ENCODE measurements at regions not wholly inside any gene's neighbourhood (a gene's known extent, or its start where the extent isn't known, plus 50 kb on each side); places are given as distances from the start of the nearest gene placed in this dataset.
"Not testable (repeated sequence)": the region's sequence is repeated elsewhere in the genome, so short reads cannot be mapped to it uniquely, and the experiment has no call there.

DNA sequence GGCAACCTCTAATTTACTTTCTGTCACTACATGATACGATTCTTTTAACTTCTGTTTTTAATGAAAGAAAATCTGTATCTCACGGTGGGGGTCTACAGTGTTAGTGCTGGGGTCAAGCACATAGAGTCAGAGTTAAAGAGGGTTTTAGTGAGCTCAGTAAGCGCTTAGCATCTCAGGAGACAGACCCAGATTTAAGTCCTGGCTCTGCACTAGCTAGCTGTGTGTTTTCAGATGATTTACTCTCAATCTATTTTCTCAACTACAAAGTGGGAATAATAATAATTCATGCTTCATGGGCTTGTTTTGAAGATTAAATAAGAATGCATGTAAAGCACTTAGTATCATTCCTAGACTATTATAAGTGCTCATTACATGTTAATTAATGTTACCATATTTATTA is 63.4 kb upstream of the KBTBD8 start:
- no peaks in the 10 kb centered on the region for H3K4me1 Mint-ChIP-seq
- Histone ChIP-seq H3K27ac (ENCODE audit: low read length in 2 of 2) (no peak overlapping the region), H2AFZ (ENCODE audit: insufficient read depth, low read depth, low read length, poor library complexity, severe bottlenecking) (no peak overlapping the region), H3K4me1 (ENCODE audit: control insufficient read depth in 2 of 2, insufficient read depth in 2 of 2, low read length in 2 of 2) (no peaks in the 10 kb centered on the region), H3K9ac (ENCODE audit: low read length) (no peak overlapping the region), H3K4me3 (ENCODE audit: control extremely low read depth in 1 of 5, extremely low read depth in 1 of 5, insufficient read depth in 1 of 5, low read depth in 2 of 5, low read length in 4 of 5) (no peak overlapping the region), H3K9me3 (ENCODE audit: control extremely low read depth in 1 of 3, control insufficient read depth in 2 of 3, insufficient read depth in 1 of 3, low read length in 2 of 3) (no peaks in the 10 kb centered on the region), H4K20me1 (ENCODE audit: control insufficient read depth, insufficient read depth, low read length, poor library complexity, severe bottlenecking) (no peaks in the 10 kb centered on the region), H3K4me2 (replicated peaks; ENCODE audit: low read depth, low read length, poor library complexity, severe bottlenecking) (no peak overlapping the region), H3K79me2 (ENCODE audit: control insufficient read depth, insufficient read depth, low read length) (no peaks in the 10 kb centered on the region), H3K36me3 (replicated peaks in 1 of 2; ENCODE audit: control extremely low read depth in 1 of 2, control insufficient read depth in 1 of 2, extremely low read depth in 1 of 2, insufficient read depth in 2 of 2, low read length in 1 of 2) (no peaks in the 10 kb centered on the region), H3K27me3 (replicated peaks in 1 of 4; ENCODE audit: control extremely low read depth in 1 of 4, control insufficient read depth in 3 of 4, insufficient read depth in 4 of 4, low read length in 3 of 4) (peaks cover 0 to 7% (median 3%) of the 10 kb centered on the region in 4 experiments)
- CTCF ChIA-PET, result no interaction called here
- POLR2A ChIA-PET, result no interaction called here
- H3K4me3 Mint-ChIP-seq, result no peak overlapping the region
- intact Hi-C loops (cut with micrococcal nuclease), result no loop called here
- ATAC-seq (ENCODE audit: low read depth), result no peak
- no peaks in the 10 kb centered on the region for H3K9me3 Mint-ChIP-seq (ENCODE audit: insufficient read depth)
- TF ChIP-seq EZH2 (IDR thresholded peaks at IDR 0.05; ENCODE audit: borderline replicate concordance, insufficient read depth, low read depth, low read length, poor library complexity, severe bottlenecking), result no peak
- TF ChIP-seq, protein P1, sequence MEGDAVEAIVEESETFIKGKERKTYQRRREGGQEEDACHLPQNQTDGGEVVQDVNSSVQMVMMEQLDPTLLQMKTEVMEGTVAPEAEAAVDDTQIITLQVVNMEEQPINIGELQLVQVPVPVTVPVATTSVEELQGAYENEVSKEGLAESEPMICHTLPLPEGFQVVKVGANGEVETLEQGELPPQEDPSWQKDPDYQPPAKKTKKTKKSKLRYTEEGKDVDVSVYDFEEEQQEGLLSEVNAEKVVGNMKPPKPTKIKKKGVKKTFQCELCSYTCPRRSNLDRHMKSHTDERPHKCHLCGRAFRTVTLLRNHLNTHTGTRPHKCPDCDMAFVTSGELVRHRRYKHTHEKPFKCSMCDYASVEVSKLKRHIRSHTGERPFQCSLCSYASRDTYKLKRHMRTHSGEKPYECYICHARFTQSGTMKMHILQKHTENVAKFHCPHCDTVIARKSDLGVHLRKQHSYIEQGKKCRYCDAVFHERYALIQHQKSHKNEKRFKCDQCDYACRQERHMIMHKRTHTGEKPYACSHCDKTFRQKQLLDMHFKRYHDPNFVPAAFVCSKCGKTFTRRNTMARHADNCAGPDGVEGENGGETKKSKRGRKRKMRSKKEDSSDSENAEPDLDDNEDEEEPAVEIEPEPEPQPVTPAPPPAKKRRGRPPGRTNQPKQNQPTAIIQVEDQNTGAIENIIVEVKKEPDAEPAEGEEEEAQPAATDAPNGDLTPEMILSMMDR (IDR thresholded peaks at IDR 0.05), result no peak
- WGBS (ENCODE audit: insufficient coverage), result no CpG with 5 or more reads among the region's 3 CpGs
- H3K27ac Mint-ChIP-seq, result no peak overlapping the region
- peaks cover 25% of the 10 kb centered on the region for H3K27me3 Mint-ChIP-seq
- DNase-seq, result no peak

DNA sequence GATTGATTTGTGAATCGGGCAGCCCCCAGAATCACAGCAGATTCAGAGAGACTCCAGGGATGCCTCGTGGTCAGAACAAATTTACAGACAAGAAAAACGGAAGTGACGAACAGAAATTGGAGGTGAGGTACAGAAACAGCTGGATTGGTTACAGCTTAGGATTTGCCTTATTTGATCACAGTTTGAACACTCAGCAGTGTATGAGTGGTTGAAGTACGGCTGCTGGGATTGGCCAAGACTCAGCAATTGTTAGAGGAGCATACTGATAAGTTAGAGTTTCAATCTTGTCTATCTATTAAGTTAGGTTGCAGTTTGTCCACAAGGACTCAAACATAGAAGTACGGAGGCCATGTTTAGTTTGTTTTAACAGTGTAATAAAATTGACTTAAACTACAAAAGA is 61.1 kb upstream of the KBTBD8 start:
- 81% methylated on average over 4 of the region's 6 CpGs for WGBS (ENCODE audit: insufficient coverage)
- CTCF ChIA-PET, result interaction anchor here (1.0 to 3.9 kb wide), 7 partner anchors 35 to 1957 kb away, joined by 3 to 41 read pairs (median 19); no protein-coding TSS in a partner anchor
- H2AFZ ChIP-seq (ENCODE audit: insufficient read depth, low read depth, low read length, poor library complexity, severe bottlenecking); H3K9ac ChIP-seq (ENCODE audit: low read length); H3K36me3 ChIP-seq (replicated peaks in 1 of 2; ENCODE audit: control extremely low read depth in 1 of 2, control insufficient read depth in 1 of 2, extremely low read depth in 1 of 2, insufficient read depth in 2 of 2, low read length in 1 of 2); H3K4me3 ChIP-seq (ENCODE audit: control extremely low read depth in 1 of 5, extremely low read depth in 1 of 5, insufficient read depth in 1 of 5, low read depth in 2 of 5, low read length in 4 of 5); H3K4me1 ChIP-seq (ENCODE audit: control insufficient read depth in 2 of 2, insufficient read depth in 2 of 2, low read length in 2 of 2); DNase-seq; H3K4me1 Mint-ChIP-seq; H3K27me3 ChIP-seq (replicated peaks in 1 of 4; ENCODE audit: control extremely low read depth in 1 of 4, control insufficient read depth in 3 of 4, insufficient read depth in 4 of 4, low read length in 3 of 4); ATAC-seq (ENCODE audit: low read depth); H3K27ac Mint-ChIP-seq; H3K9me3 Mint-ChIP-seq (ENCODE audit: insufficient read depth); H3K79me2 ChIP-seq (ENCODE audit: control insufficient read depth, insufficient read depth, low read length); intact Hi-C loops (cut with micrococcal nuclease); H4K20me1 ChIP-seq (ENCODE audit: control insufficient read depth, insufficient read depth, low read length, poor library complexity, severe bottlenecking); H3K27ac ChIP-seq (ENCODE audit: low read length in 2 of 2); H3K9me3 ChIP-seq (ENCODE audit: control extremely low read depth in 1 of 3, control insufficient read depth in 2 of 3, insufficient read depth in 1 of 3, low read length in 2 of 3); POLR2A ChIA-PET; H3K4me2 ChIP-seq (replicated peaks; ENCODE audit: low read depth, low read length, poor library complexity, severe bottlenecking); H3K4me3 Mint-ChIP-seq: not testable (repeated sequence)
- H3K27me3 Mint-ChIP-seq, result peaks cover 25% of the 10 kb centered on the region

Measured in B cell (primary cell).